B cell (primary cell): ENCODE measurements at regions not wholly inside any gene's neighbourhood (a gene's known extent, or its start where the extent isn't known, plus 50 kb on each side); places are given as distances from the start of the nearest gene placed in this dataset.

Experiments
- ATAC-seq: fragments of 200-7000 bp; cut with Tn5 transposase; one replicate; pipeline ENCODE4 v1.10.0; 2021; ENCODE audit warnings: low read depth, mild to moderate bottlenecking, moderate number of reproducible peaks, moderate library complexity
- CTCF ChIA-PET: fragments of 350-600 bp; sonication (Branson Sonifier 250); formaldehyde crosslinking; loops from one replicate; lab custom pipeline; 2021; ENCODE audit warnings: antibody characterized with exemption, inconsistent platforms; lab: Charles Lee
- POLR2A ChIA-PET: fragments of 350-600 bp; sonication (Branson Sonifier 250); formaldehyde crosslinking; loops from one replicate; lab custom pipeline; 2021; ENCODE audit warnings: antibody characterized with exemption; lab: Charles Lee
- DNase-seq: peaks from one replicate; pipeline ENCODE4 v3.0.0; 2013
- H2AFZ ChIP-seq: 2 replicates; pipeline ENCODE4 v1.6.1; 2012; ENCODE audit warnings: mild to moderate bottlenecking, low read depth, low read length; ENCODE audit not compliant: insufficient read depth, poor library complexity, severe bottlenecking
- H3K27ac ChIP-seq, 2 donors: 1 replicate in 1 of 2; 2 replicates in 1 of 2; pipeline ENCODE4 v1.5.1; 2012 to 2013; ENCODE audit warnings: low read length in 2 of 2, mild to moderate bottlenecking in 2 of 2, moderate library complexity in 1 of 2
- H3K27me3 ChIP-seq, 4 experiments: fragments of 200-600 bp in 1 of 4; sonication (generic) in 1 of 4; replicated peaks in 1 of 4; 1 replicate in 2 of 4; 2 replicates in 2 of 4; pipeline versions ENCODE4 v1.6.1 to v1.7.0; 2013 to 2016; ENCODE audit warnings: low read length in 3 of 4, mild to moderate bottlenecking in 2 of 4, mixed read lengths in 1 of 4, moderate library complexity in 1 of 4; ENCODE audit not compliant: insufficient read depth in 4 of 4, control insufficient read depth in 3 of 4; ENCODE audit errors: control extremely low read depth in 1 of 4
- H3K36me3 ChIP-seq, 2 experiments: replicated peaks in 1 of 2; 1 replicate in 1 of 2; 2 replicates in 1 of 2; pipeline versions ENCODE4 v1.6.1 to v1.7.1; 2013; ENCODE audit warnings: low read length in 1 of 2; ENCODE audit not compliant: insufficient read depth in 2 of 2, control insufficient read depth in 1 of 2; ENCODE audit errors: control extremely low read depth in 1 of 2, extremely low read depth in 1 of 2
- H3K4me1 ChIP-seq, 2 donors: fragments of 200-600 bp in 1 of 2; sonication (generic) in 1 of 2; 1 replicate in 1 of 2; 2 replicates in 1 of 2; pipeline versions ENCODE4 v1.5.1 to v1.6.1; 2013 to 2017; ENCODE audit warnings: low read length in 2 of 2; ENCODE audit not compliant: control insufficient read depth in 2 of 2, insufficient read depth in 2 of 2
- H3K4me2 ChIP-seq: replicated peaks from 2 replicates; pipeline ENCODE3; 2012; ENCODE audit warnings: mild to moderate bottlenecking, low read depth, low read length; ENCODE audit not compliant: poor library complexity, severe bottlenecking
- H3K4me3 ChIP-seq, 5 experiments: fragments of 200-600 bp in 1 of 5; sonication (generic) in 1 of 5; 1 replicate in 3 of 5; 2 replicates in 2 of 5; pipeline versions ENCODE4 v1.5.1 to v1.7.0; 2011 to 2016; ENCODE audit warnings: low read length in 4 of 5, mild to moderate bottlenecking in 4 of 5, low read depth in 2 of 5, control low read depth in 1 of 5, moderate library complexity in 1 of 5; ENCODE audit not compliant: insufficient read depth in 1 of 5; ENCODE audit errors: control extremely low read depth in 1 of 5, extremely low read depth in 1 of 5
- H3K79me2 ChIP-seq: fragments of 200-600 bp; sonication (generic); one replicate; pipeline ENCODE4 v1.6.0; 2016; ENCODE audit warnings: low read length; ENCODE audit not compliant: control insufficient read depth, insufficient read depth
- H3K9ac ChIP-seq: fragments of 200-600 bp; sonication (generic); 2 replicates; pipeline ENCODE4 v1.6.1; 2017; ENCODE audit warnings: mild to moderate bottlenecking, low read length, moderate library complexity
- H3K9me3 ChIP-seq, 3 donors: one replicate each; pipeline versions ENCODE4 v1.6.1 to v1.7.1; 2013; ENCODE audit warnings: low read length in 2 of 3; ENCODE audit not compliant: control insufficient read depth in 2 of 3, insufficient read depth in 1 of 3; ENCODE audit errors: control extremely low read depth in 1 of 3
- H4K20me1 ChIP-seq: 2 replicates; pipeline ENCODE4 v1.6.0; 2012; ENCODE audit warnings: mild to moderate bottlenecking, low read length; ENCODE audit not compliant: insufficient read depth, control insufficient read depth, poor library complexity, severe bottlenecking
- H3K27ac Mint-ChIP-seq: one replicate; pipeline ENCODE4 v1.8.0; 2021; ENCODE audit warnings: mixed read lengths
- H3K27me3 Mint-ChIP-seq: one replicate; pipeline ENCODE4 v1.8.0; 2021; ENCODE audit warnings: mixed read lengths
- H3K4me1 Mint-ChIP-seq: one replicate; pipeline ENCODE4 v1.8.0; 2021; ENCODE audit warnings: mixed read lengths
- H3K4me3 Mint-ChIP-seq: one replicate; pipeline ENCODE4 v1.8.0; 2021; ENCODE audit warnings: mixed read lengths
- H3K9me3 Mint-ChIP-seq: one replicate; pipeline ENCODE4 v1.8.0; 2022; ENCODE audit warnings: mixed read lengths; ENCODE audit not compliant: insufficient read depth
- EZH2 ChIP-seq: IDR thresholded peaks from 2 replicates; pipeline ENCODE4 v1.6.1; 2012; ENCODE audit warnings: borderline replicate concordance, low read depth, mild to moderate bottlenecking, moderate library complexity, low read length; ENCODE audit not compliant: insufficient read depth, poor library complexity, severe bottlenecking
- WGBS: methylation state at CpG from one replicate; pipeline ENCODE4 v1.1.5; 2013; ENCODE audit warnings: missing lambda C conversion rate; ENCODE audit not compliant: insufficient coverage; 5-methylcytosine and 5-hydroxymethylcytosine counted together
- intact Hi-C: fragments of 100-400 bp; cut with micrococcal nuclease; formaldehyde crosslinking; loops from one replicate; pipeline ENCODE4 v1.10.0; 2022
- TF ChIP-seq, protein P1 (sequence below): fragments of 200-600 bp; IDR thresholded peaks from one replicate; pipeline ENCODE4 v1.8.0; 2022; ENCODE audit warnings: antibody characterized with exemption, mild to moderate bottlenecking

DNA sequence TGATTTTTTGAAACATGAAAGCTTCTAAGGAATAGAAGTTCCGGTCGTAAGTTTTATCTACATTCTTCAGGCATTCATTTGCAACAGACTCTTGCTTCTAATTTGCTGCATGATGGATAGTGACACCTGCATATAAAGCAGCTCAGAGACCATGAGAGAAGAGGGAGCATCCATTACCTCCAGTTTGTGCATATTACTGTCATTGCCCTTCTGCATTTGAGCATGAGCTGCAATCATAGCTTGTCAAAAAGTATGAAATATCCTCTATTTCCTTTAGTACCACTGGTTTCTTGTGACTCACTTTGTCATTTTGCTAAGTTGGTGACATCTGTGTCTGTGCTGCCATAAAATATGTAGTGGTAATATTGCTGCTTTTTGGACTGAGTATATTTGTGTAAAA, 160.1 kb upstream of the STAC start:
- H4K20me1 ChIP-seq: no peaks in the 10 kb centered on the region
- H3K27ac Mint-ChIP-seq: no peak overlapping the region
- no peaks in the 10 kb centered on the region for H3K36me3 ChIP-seq
- no CpG with 5 or more reads among the region's 2 CpGs for WGBS
- no peaks in the 10 kb centered on the region for H3K4me1 ChIP-seq
- no peaks in the 10 kb centered on the region for H3K79me2 ChIP-seq
- POLR2A ChIA-PET: no interaction called here
- no peak overlapping the region for H3K9ac ChIP-seq
- no peaks in the 10 kb centered on the region for H3K9me3 ChIP-seq
- no peak for ATAC-seq
- H3K27me3 ChIP-seq: no peaks in the 10 kb centered on the region
- no peak overlapping the region for H3K4me3 Mint-ChIP-seq
- no peaks in the 10 kb centered on the region for H3K27me3 Mint-ChIP-seq
- no peak overlapping the region for H3K4me2 ChIP-seq
- H3K4me1 Mint-ChIP-seq: no peaks in the 10 kb centered on the region
- H3K4me3 ChIP-seq: no peak overlapping the region
- intact Hi-C loops: no loop called here
- no peak overlapping the region for H2AFZ ChIP-seq
- TF ChIP-seq, protein P1, sequence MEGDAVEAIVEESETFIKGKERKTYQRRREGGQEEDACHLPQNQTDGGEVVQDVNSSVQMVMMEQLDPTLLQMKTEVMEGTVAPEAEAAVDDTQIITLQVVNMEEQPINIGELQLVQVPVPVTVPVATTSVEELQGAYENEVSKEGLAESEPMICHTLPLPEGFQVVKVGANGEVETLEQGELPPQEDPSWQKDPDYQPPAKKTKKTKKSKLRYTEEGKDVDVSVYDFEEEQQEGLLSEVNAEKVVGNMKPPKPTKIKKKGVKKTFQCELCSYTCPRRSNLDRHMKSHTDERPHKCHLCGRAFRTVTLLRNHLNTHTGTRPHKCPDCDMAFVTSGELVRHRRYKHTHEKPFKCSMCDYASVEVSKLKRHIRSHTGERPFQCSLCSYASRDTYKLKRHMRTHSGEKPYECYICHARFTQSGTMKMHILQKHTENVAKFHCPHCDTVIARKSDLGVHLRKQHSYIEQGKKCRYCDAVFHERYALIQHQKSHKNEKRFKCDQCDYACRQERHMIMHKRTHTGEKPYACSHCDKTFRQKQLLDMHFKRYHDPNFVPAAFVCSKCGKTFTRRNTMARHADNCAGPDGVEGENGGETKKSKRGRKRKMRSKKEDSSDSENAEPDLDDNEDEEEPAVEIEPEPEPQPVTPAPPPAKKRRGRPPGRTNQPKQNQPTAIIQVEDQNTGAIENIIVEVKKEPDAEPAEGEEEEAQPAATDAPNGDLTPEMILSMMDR: no peak
- TF ChIP-seq EZH2: no peak
- H3K27ac ChIP-seq: no peak overlapping the region
- no peaks in the 10 kb centered on the region for H3K9me3 Mint-ChIP-seq
- no peak for DNase-seq
- CTCF ChIA-PET: no interaction called here

DNA sequence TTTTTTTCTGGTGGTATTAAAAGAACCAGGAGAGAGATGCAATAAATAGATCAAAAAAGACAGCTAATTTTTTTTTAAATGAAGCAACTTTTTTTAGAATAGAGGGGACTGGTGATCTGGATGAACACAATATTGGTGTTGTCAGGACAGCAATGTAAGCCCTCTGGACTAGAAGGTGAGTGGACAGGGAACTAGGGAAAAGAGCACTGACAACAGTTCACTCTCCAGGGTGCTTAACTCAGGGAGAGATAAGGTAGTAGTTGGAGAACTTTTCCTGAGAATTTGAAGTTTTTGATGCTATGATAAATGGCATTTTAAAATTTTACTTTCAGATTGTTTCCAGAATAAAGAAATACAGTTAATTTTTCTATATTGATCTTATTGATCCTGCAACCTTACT, 158.3 kb upstream of the STAC start:
- no peak overlapping the region for H3K27ac Mint-ChIP-seq
- H3K27me3 ChIP-seq: no peaks in the 10 kb centered on the region
- H3K9ac ChIP-seq: no peak overlapping the region
- H3K9me3 Mint-ChIP-seq: no peaks in the 10 kb centered on the region
- POLR2A ChIA-PET: no interaction called here
- no peak overlapping the region for H3K27ac ChIP-seq
- no peaks in the 10 kb centered on the region for H3K27me3 Mint-ChIP-seq
- H2AFZ ChIP-seq: no peak overlapping the region
- DNase-seq (no peak), ATAC-seq (no peak)
- H3K79me2 ChIP-seq: no peaks in the 10 kb centered on the region
- no peaks in the 10 kb centered on the region for H3K4me1 Mint-ChIP-seq
- H3K4me1 ChIP-seq: no peaks in the 10 kb centered on the region
- no peaks in the 10 kb centered on the region for H4K20me1 ChIP-seq
- H3K36me3 ChIP-seq: no peaks in the 10 kb centered on the region
- no peak overlapping the region for H3K4me3 ChIP-seq
- CTCF ChIA-PET: no interaction called here
- no peak overlapping the region for H3K4me2 ChIP-seq
- H3K4me3 Mint-ChIP-seq: no peak overlapping the region
- intact Hi-C loops: no loop called here
- H3K9me3 ChIP-seq: no peaks in the 10 kb centered on the region
- TF ChIP-seq, protein P1: no peak
- TF ChIP-seq EZH2: no peak
